ENCODE measurements at regions not wholly inside any gene's neighbourhood (a gene's known extent, or its start where the extent isn't known, plus 50 kb on each side); places are given as distances from the start of the nearest gene placed in this dataset.
A peak's percentile ranks its signal among the peaks of the same experiment; 100 is the strongest.

DNA sequence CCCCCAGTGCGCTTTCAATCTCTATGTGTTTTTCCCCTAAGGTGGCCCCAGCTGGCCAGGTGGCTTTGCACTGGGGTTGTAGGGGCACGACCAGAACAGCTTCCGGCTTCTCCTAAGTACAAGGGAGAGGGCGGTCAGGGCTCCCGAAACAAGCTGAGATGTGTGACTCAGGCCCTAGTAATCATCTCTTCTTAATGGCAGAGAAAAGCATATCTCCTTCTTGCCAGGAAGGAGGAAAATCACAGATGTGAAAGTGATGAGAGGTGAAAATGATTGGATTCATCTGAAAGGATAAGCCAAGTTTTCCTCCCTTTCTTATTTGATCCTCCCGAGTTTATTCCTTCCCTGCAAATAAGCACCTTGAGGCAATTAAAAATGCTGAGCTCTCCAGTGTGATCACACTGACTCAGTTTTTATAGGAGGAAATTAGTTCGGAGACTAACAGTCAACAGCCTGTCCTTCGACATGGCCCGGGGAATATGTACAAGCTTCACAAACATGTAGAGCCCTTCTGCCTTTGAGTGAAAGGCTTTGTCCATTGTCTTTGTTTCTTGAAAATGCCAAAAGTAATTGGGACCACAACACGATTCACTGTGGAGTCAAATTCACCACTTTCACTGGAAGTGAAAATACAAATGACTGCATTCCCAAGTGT lies 514.8 kb downstream of the PSAT1 start:
- Histone ChIP-seq H3K27me3 (ENCODE audit: control insufficient read depth, insufficient read depth, low read length) (no peaks in the 10 kb centered on the region), H3K4me3 (ENCODE audit: low read depth, low read length) (no peak overlapping the region), H3K27ac (ENCODE audit: low read depth, low read length) (no peak overlapping the region), H3K9me3 (ENCODE audit: control insufficient read depth, insufficient read depth, low read length) (no peaks in the 10 kb centered on the region; the same call in 1 of the 2 replicates)
- TF ChIP-seq, protein P1, sequence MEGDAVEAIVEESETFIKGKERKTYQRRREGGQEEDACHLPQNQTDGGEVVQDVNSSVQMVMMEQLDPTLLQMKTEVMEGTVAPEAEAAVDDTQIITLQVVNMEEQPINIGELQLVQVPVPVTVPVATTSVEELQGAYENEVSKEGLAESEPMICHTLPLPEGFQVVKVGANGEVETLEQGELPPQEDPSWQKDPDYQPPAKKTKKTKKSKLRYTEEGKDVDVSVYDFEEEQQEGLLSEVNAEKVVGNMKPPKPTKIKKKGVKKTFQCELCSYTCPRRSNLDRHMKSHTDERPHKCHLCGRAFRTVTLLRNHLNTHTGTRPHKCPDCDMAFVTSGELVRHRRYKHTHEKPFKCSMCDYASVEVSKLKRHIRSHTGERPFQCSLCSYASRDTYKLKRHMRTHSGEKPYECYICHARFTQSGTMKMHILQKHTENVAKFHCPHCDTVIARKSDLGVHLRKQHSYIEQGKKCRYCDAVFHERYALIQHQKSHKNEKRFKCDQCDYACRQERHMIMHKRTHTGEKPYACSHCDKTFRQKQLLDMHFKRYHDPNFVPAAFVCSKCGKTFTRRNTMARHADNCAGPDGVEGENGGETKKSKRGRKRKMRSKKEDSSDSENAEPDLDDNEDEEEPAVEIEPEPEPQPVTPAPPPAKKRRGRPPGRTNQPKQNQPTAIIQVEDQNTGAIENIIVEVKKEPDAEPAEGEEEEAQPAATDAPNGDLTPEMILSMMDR (IDR thresholded peaks at IDR 0.05; ENCODE audit: low read depth, low read length): no peak
- CTCF ChIA-PET: interaction anchor here (1.6 kb wide), 2 partner anchors 9 to 10 kb away, joined by 3 to 5 read pairs; no protein-coding TSS in a partner anchor
- POLR2A ChIA-PET: no interaction called here
- DNase-seq (ENCODE audit: low read depth, low spot score): no peak

DNA sequence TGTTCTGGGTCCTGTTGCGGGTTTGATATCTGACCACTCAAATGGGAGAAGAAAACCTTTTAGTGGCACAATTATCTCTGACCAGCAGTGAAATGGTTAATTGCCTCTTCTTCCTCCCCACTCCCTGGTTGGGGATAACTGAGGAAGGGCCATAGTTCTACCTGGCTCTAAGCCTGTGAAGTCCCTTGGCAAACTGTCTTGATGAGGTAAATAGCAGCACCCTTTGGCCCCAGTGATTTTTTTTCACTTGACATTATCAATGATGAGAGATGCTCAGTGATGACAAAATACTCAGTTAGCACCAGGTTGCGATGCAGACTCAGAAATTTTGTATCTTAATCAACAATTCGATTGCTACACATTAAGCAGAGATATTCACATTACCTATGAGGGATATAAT lies 515.7 kb downstream of the PSAT1 start:
- no peak overlapping the region for H3K27ac ChIP-seq (ENCODE audit: low read depth, low read length)
- DNase-seq (ENCODE audit: low read depth, low spot score): no peak
- POLR2A ChIA-PET: no interaction called here
- H3K4me3 ChIP-seq (ENCODE audit: low read depth, low read length): no peak overlapping the region
- no peaks in the 10 kb centered on the region for H3K27me3 ChIP-seq (ENCODE audit: control insufficient read depth, insufficient read depth, low read length)
- CTCF ChIA-PET: interaction anchor here (1.6 kb wide), 2 partner anchors 8 to 9 kb away, joined by 3 to 5 read pairs; no protein-coding TSS in a partner anchor
- no peaks in the 10 kb centered on the region; the same call in 1 of the 2 replicates for H3K9me3 ChIP-seq (ENCODE audit: control insufficient read depth, insufficient read depth, low read length)
- TF ChIP-seq, protein P1 (IDR thresholded peaks at IDR 0.05; ENCODE audit: low read depth, low read length): no peak

DNA sequence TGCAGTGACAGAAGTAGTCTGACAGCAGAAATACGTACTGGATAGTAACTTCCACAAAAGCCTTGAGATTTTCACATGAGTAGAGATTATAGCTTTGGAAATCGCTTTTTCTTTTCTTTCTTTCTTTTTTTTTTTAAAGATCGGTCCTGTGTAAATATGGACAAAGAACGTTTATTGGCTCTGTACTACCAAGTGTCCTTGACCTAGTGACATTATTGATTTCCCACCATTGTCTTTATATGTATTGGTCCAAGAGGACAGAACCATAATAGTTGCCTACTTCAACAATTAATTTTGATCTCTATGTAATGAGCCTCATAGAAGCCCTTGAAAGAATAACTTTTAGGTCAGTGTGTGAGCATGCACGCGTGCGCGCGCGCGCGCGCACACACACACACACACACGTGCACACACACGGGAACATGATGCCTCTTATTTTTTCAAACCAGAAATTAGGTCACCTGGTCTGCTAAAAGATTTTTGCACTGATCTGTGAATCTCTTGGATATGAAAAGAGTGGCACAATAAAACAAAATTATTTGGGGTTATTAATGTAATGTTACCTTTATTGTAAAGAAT lies 516.8 kb downstream of the PSAT1 start:
- Histone ChIP-seq H3K27ac (ENCODE audit: low read depth, low read length) (no peak overlapping the region), H3K27me3 (ENCODE audit: control insufficient read depth, insufficient read depth, low read length) (no peaks in the 10 kb centered on the region), H3K9me3 (ENCODE audit: control insufficient read depth, insufficient read depth, low read length) (no peaks in the 10 kb centered on the region; the same call in 1 of the 2 replicates), H3K4me3 (ENCODE audit: low read depth, low read length) (no peak overlapping the region)
- ChIA-PET POLR2A (no interaction called here), CTCF (no interaction called here)
- no peak for DNase-seq (ENCODE audit: low read depth, low spot score)
- TF ChIP-seq, protein P1 (IDR thresholded peaks at IDR 0.05; ENCODE audit: low read depth, low read length): no peak

DNA sequence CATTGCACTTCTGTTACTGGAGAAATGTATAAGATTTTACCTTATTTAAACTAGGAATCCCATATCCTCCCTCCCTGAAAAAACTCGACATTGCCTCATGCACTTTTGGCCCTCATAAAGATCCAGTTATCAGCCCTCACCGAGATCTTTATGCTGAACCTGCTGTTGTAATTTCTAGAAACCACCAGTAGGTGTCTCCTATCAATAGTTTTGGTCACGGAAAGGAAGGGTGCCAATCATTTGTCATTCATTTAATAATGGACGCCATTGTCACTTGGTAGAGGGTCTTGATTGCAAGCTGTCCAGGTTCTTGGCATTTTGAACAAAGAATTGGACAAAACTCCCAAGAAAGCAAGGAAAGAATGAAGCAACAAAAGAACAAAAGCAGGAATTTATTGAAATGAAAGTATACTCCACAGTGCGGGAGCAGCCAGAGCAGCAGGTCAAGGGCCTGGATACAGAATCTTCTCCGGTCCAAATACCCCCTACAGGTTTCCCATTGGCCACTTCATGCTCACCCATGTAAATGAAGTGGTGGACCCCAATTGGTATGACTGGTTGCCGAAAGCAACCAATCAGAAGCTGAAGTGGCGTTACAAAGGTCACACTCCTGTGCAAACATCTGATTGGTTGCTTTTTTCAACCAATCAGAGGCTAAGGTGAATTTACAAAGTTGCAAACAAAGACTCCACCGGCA lies 524.3 kb downstream of the PSAT1 start:
- TF ChIP-seq, protein P1 (IDR thresholded peaks at IDR 0.05; ENCODE audit: low read depth, low read length): peak; percentile 73
- Histone ChIP-seq H3K27ac (ENCODE audit: low read depth, low read length) (no peak overlapping the region), H3K9me3 (ENCODE audit: control insufficient read depth, insufficient read depth, low read length) (no peaks in the 10 kb centered on the region), H3K4me3 (ENCODE audit: low read depth, low read length) (no peak overlapping the region), H3K27me3 (ENCODE audit: control insufficient read depth, insufficient read depth, low read length) (no peaks in the 10 kb centered on the region)
- POLR2A ChIA-PET: no interaction called here
- CTCF ChIA-PET: interaction anchor here (0.6 to 2.0 kb wide), 11 partner anchors 9 to 382 kb away, joined by 3 to 8 read pairs (median 3); no protein-coding TSS in a partner anchor
- no peak for DNase-seq (ENCODE audit: low read depth, low spot score)

DNA sequence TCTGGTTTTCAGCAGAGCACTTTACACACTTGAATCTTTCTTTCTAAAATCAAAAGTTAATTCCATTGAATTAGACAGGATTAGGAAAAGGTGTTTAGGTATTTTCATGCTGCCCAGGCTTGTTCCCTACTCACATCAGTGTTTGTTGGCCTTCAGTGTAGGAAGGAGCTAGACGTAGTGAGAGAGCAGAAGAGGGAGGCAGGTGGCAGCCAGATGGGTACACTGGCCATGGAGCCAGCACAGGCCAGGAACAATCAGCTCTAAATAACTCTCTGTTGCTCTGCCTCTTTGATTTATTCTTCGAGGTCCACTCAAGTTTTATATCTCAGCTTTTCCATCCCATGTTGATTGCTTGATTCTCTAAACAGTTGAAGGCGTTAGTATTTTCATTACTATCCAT lies 529.6 kb downstream of the PSAT1 start:
- TF ChIP-seq, protein P1 (IDR thresholded peaks at IDR 0.05; ENCODE audit: low read depth, low read length): no peak
- ChIA-PET POLR2A (no interaction called here), CTCF (interaction anchor here (0.9 to 1.7 kb wide), 2 partner anchors 9 to 387 kb away, joined by 3 to 5 read pairs; no protein-coding TSS in a partner anchor)
- no peaks in the 10 kb centered on the region for H3K27me3 ChIP-seq (ENCODE audit: control insufficient read depth, insufficient read depth, low read length)
- H3K4me3 ChIP-seq (ENCODE audit: low read depth, low read length): no peak overlapping the region
- no peak for DNase-seq (ENCODE audit: low read depth, low spot score)
- no peaks in the 10 kb centered on the region for H3K9me3 ChIP-seq (ENCODE audit: control insufficient read depth, insufficient read depth, low read length)
- H3K27ac ChIP-seq (ENCODE audit: low read depth, low read length): no peak overlapping the region
